Right ventricle myocardium superior (tissue), 1 donor: ENCODE measurements at regions not wholly inside any gene's neighbourhood (a gene's known extent, or its start where the extent isn't known, plus 50 kb on each side); places are given as distances from the start of the nearest gene placed in this dataset.
"Not testable (repeated sequence)": the region's sequence is repeated elsewhere in the genome, so short reads cannot be mapped to it uniquely, and the experiment has no call there.

Experiments used
- ATAC-seq: fragments of 200-7000 bp; cut with Tn5 transposase; one replicate; pipeline ENCODE4 v1.9.1; 2020; ENCODE audit warnings: mild to moderate bottlenecking; ENCODE audit not compliant: poor library complexity
- DNase-seq: peaks from one replicate; pipeline ENCODE4 v3.0.0-alpha.2; 2020
- intact Hi-C: fragments of 100-400 bp; cut with DNase I; formaldehyde crosslinking; loops from one replicate; pipeline ENCODE4 v1.11.2; 2022
- donor health status: DM: no; HTN: yes; CAD: no; lungs with severe emphysema.

DNA sequence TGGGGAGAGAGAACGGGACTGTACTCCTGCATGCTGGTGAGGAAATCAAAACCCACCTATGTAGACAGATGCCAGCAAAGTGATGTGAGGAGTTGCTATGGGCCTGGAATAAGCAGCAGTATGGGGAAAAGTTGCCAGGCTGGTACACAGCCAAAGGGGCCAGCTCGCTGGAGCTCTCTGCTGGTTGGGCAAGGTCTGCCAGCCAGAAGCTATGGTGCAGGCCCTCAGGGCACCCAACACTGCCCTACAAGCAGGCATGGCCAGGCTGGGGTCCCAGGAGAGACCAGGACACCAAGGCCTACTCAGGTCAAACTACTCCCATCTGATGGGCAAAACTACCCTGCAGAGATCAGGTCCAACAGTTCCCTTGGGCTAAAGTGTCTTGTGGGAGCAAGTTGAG is 916.6 kb downstream of the IPMK start:
- intact Hi-C loops = no loop called here
- ATAC-seq (no peak), DNase-seq (no peak)

DNA sequence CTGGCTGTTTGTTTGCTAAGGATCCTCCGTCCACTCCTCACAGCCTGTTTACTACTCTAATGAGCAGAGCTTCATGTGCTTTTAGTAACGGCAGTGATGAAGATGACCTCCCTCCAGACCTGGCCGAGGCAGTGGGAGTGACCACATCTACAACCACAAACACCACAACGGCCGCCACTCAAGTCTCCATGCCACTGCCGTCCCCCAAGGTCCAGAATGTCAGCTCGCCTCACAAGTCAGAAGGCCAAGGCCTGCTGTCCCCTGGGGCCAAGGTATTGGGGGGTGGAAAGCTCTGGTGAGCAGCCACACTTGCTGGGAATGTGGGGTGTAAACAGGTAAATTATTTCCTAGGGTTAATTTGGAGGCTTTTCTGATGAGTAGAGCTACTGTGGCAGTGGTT is 926.4 kb downstream of the IPMK start:
- no peak for ATAC-seq
- intact Hi-C loops = loop anchor here (5.0 to 10.0 kb wide), 2 partner anchors 721 to 814 kb away; no protein-coding TSS in a partner anchor
- peak; percentile 20 for DNase-seq

DNA sequence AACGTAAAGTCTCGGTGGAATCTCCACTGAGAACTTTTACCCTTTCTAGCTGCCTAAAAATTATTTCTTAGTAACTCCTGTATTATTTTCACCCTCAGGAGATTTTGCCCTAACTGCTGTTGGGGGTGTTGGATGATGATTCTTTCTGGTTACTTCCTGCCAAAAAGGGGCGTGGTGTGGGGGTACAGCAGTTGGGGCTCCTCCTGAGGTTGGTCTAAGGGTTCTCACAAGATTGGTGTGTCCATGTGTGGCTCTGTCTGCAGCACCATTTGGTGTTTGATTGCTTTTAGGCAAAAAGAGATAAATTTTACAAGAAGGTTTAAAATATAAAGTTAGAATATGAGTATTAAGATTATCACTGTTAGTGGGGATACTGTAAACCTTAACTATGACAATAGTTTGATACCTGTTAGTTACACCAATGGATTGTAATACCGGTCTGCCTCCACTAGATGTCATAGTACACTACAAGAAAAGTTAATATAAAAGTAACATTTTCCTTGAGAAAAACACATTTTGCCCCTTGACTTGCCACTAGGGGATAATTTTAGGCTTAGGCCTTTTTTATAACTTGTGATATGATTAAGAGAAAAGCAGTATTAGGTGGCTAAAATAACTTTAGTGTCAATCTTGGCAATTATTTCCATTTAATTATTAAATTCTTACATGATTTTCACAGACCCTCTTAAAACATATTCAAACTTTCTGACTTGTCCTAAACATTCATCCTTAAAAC is 928.7 kb downstream of the IPMK start:
- DNase-seq (no peak), ATAC-seq (no peak)
- intact Hi-C loops = no loop called here

DNA sequence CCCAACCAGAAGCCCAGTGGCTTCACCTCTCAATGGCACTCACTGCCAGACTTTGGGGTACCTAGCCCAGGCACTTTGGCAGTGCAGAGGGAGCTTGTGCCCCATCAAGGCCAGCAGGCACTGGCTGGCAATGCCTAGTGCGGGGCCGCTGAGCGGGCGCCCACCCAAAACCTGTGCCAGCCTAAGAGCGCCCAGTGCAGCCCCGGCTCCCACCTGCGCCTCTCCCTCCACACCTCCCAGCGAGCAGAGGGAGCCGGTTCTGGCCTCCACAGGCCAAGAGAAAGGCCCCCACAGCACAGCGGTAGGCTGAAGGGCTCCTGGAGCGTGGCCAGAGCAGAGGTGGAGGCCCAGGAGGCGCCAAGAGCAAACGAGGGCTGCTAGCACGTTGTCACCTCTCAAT is 930.8 kb downstream of the IPMK start:
- intact Hi-C loops = no loop called here
- ATAC-seq (no peak), DNase-seq (peak; percentile 17)

GRCh38 chr10:57336341-57336740 is 931.4 kb downstream of the IPMK start:
- DNase-seq = no peak
- ATAC-seq = no peak
- intact Hi-C loops = no loop called here

- DNase-seq (no peak), ATAC-seq (no peak)
- intact Hi-C loops = no loop called here
Observed at GRCh38 chr10:57334523-57334922, 933.2 kb downstream of the IPMK start.

DNA sequence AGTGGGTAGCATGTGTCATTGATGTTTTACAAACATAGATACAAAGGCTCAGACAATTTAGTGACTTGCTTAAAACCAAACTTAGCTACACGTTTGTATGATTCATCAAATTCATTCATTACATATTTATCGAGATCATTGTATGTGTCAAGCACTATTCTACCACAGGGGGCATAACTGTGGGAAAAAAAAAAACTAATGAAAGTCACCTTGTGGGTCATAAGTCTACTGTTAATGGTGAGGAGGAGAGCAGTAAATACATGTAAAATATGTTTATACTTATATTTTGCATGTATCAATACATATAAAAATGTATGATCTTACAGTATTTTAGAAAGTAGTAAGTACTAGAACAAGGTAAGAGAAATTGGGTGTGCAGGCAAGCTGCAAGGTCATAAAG is 933.8 kb downstream of the IPMK start:
- intact Hi-C loops = no loop called here
- DNase-seq (no peak), ATAC-seq (no peak)

DNA sequence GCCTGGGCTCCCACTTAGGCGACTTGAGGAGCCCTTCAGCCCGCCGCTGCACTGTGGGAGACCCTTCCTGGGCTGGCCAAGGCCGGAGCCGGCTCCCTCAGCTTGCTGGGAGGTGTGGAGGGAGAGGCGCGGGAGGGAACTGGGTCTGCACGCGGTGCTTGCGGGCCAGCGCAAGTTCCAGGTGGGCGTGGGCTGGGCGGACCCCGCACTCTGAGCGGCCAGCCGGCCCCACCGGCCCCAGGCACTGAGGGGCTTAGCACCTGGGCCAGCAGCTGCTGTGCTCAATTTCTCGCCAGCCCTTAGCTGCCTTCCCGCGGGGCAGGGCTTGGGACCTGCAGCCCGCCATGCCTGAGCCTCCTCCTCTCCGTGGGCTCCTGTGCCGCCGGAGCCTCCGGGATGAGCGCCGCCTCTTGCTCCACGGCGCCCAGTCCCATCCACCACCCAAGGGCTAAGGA is 946.3 kb downstream of the IPMK start:
- intact Hi-C loops, ATAC-seq: not testable (repeated sequence)
- DNase-seq = peak; percentile 29

DNA sequence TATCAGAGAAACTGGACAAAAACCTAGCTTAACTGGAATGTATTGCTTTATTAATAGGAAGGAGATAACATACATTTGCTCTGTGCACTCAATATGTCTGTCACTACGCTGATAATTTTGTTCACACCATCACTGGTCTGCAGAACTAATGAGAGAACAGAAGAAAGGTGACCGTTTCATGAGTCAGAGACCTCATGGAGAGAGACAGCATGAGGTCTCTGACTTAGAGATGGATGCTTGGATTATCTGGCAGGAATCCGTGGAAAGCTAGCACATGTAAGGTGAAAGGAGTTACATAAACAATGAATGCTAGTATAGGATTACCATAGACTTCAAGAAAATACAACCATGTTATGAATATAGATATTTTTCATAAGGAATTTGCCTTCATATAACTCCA is 947.3 kb downstream of the IPMK start:
- intact Hi-C loops = no loop called here
- DNase-seq = no peak
- no peak for ATAC-seq

- intact Hi-C loops = no loop called here
- DNase-seq = no peak
- ATAC-seq = no peak
Observed at GRCh38 chr10:57314046-57314445, 953.0 kb upstream of the ZWINT start.

GRCh38 chr10:57303566-57303965 is 942.5 kb upstream of the ZWINT start:
- ATAC-seq (no peak), DNase-seq (no peak)
- intact Hi-C loops = no loop called here

DNA sequence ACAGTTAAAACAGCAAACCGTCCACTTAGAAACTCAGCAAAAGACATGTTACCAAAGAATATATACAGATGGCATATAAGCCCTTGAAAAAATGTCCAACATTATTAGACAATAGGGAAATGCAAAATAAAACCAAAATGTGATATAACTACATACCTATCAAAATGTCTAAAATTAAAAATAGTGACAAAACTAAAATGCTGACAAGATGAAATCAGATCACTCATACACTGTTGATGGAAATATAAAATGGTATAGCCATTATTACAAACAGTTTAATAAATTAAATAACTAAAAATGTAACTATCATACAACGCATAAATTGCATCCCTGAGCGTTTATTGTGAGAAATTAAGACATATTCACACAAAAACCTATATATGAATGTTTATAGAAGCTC is 939.7 kb upstream of the ZWINT start:
- intact Hi-C loops = no loop called here
- ATAC-seq = no peak

DNA sequence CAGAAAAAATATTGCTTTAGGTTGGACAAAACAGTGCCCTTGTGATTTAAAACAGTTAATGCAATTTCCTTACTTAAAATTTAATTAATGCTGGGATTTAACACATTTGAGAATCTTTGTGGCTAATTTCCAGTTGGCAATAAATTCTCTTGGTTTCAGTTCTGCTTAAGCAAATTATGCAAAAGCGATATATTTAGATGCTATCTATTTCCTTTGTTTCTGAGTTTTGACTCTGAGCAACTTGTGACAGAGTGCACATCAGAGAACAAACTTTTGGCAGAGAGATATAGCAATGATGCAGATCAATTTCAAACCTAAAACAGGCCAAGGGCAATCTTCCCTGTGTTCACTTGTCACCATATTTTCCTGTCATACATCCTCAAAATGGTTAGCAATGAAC is 933.6 kb upstream of the ZWINT start:
- intact Hi-C loops = no loop called here

More for the DNA sequence above, 939.7 kb upstream of the ZWINT start:
- DNase-seq = no peak

DNA sequence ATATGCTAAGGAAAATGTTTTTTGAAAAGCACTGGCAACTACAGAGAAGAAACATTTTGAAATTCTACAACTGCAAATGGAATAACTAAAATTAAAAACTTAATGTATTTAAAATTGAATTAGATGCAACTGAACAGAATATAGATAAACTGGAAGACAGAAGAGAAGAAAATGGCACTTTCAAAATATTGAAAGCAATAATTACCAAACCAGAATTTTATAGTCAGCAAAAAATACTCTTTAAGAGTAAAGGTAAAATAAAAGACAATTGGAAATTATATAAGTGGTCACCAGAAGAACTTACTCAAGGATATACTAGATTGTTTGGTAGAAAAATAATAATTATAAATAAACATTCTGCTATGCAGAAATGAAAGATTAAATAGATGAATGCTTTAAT is 927.7 kb upstream of the ZWINT start:
- ATAC-seq (no peak), DNase-seq (no peak)
- intact Hi-C loops = no loop called here

More for the DNA sequence above, 933.6 kb upstream of the ZWINT start:
- no peak for DNase-seq
- ATAC-seq = no peak

GRCh38 chr10:57262892-57263291 is 901.8 kb upstream of the ZWINT start:
- DNase-seq = no peak
- ATAC-seq = no peak
- intact Hi-C loops = no loop called here

- intact Hi-C loops = no loop called here
- DNase-seq = no peak
- no peak for ATAC-seq
Observed at GRCh38 chr10:57260175-57260574, 899.1 kb upstream of the ZWINT start.

GRCh38 chr10:57249615-57250281 is 888.7 kb upstream of the ZWINT start:
- ATAC-seq = no peak
- intact Hi-C loops = no loop called here
- DNase-seq = no peak

GRCh38 chr10:57247271-57247670 is 886.2 kb upstream of the ZWINT start:
- intact Hi-C loops = no loop called here
- ATAC-seq = no peak
- no peak for DNase-seq

GRCh38 chr10:57225920-57226319 is 864.9 kb upstream of the ZWINT start:
- ATAC-seq (no peak), DNase-seq (no peak)
- intact Hi-C loops = no loop called here

DNA sequence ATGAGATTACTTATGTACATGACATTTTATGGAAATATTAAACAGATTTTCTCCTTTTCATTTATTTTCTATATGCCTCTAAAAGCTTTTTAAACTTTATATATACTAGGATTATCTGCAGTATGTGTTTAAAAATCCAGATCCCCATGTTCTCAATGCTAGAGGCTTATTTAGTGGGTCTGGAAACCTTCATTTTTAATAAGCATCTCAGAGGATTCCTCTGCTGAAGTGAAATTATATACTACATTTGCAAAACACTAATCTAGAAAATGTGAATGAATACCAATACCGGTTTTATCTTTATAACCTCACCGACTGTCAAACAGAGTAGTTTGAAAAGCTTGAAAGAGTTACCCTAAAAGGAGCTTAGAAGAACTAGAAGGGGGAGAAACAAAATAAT is 863.8 kb upstream of the ZWINT start:
- intact Hi-C loops = no loop called here
- DNase-seq (no peak), ATAC-seq (no peak)
